Endothelial cell of umbilical vein (primary cell): ENCODE measurements at regions not wholly inside any gene's neighbourhood (a gene's known extent, or its start where the extent isn't known, plus 50 kb on each side); places are given as distances from the start of the nearest gene placed in this dataset.

ENCODE experiments used
- BruUV-seq: library from RNA; stranded (reverse); fragments of 400-500 nt; replicated peaks from 2 replicates; lab custom pipeline; 2021; lab: Mats Ljungman, UMichigan
- CTCF ChIA-PET: fragments of 300-600, 350-600 bp; sonication (Branson Sonifier 250); formaldehyde crosslinking; loops from one replicate; lab custom pipeline; 2021; ENCODE audit warnings: antibody characterized with exemption, inconsistent platforms; lab: Charles Lee
- POLR2A ChIA-PET: fragments of 300-600, 350-600 bp; sonication (Branson Sonifier 250); formaldehyde crosslinking; loops from one replicate; lab custom pipeline; 2021; ENCODE audit warnings: antibody characterized with exemption, inconsistent platforms; lab: Charles Lee
- DNase-seq: peaks from one replicate; pipeline ENCODE4 v3.0.0-alpha.2; 2011; ENCODE audit warnings: low read depth, low spot score
- FAIRE-seq: peaks from 2 replicates; lab custom pipeline; 2011; peaks lifted over from hg19 to GRCh38; lab: Jason Lieb, UNC
- H2AFZ ChIP-seq: 2 replicates; pipeline ENCODE4 v1.6.0; 2012; ENCODE audit warnings: low read depth, low read length, control low read depth, inconsistent platforms
- H3K27ac ChIP-seq: 2 replicates; pipeline ENCODE4 v1.5.1; 2011; ENCODE audit warnings: low read depth, mild to moderate bottlenecking, control low read depth, low read length, moderate library complexity; ENCODE audit not compliant: insufficient read depth
- H3K27me3 ChIP-seq, 2 experiments: 2 replicates each; pipeline versions ENCODE4 v1.6.0 to v1.6.1; 2011; ENCODE audit warnings: low read length in 2 of 2, mixed read lengths in 1 of 2; ENCODE audit not compliant: control insufficient read depth in 2 of 2, insufficient read depth in 2 of 2
- H3K36me3 ChIP-seq, 2 experiments: 2 replicates in 1 of 2; 3 replicates in 1 of 2; pipeline ENCODE4 v1.5.1; 2011; ENCODE audit warnings: low read length in 2 of 2, mild to moderate bottlenecking in 1 of 2, moderate library complexity in 1 of 2; ENCODE audit not compliant: control insufficient read depth in 2 of 2, insufficient read depth in 2 of 2; ENCODE audit errors: extremely low read depth in 1 of 2
- H3K4me1 ChIP-seq: 3 replicates; pipeline ENCODE4 v1.5.1; 2011; ENCODE audit warnings: mild to moderate bottlenecking, low read length; ENCODE audit not compliant: control insufficient read depth, insufficient read depth; ENCODE audit errors: extremely low read depth
- H3K4me2 ChIP-seq: 2 replicates; pipeline ENCODE4 v1.6.1; 2011; ENCODE audit warnings: low read length, control low read depth, mixed read lengths; ENCODE audit not compliant: insufficient read depth
- H3K4me3 ChIP-seq, 3 experiments: fragments of 200-600 bp in 1 of 3; sonication (generic), shearing (Covaris generic) in 1 of 3; replicated peaks in 1 of 3; 2 replicates each; pipeline ENCODE4 v1.5.1; 2011 to 2016; ENCODE audit warnings: control low read depth in 3 of 3, low read length in 3 of 3, mild to moderate bottlenecking in 2 of 3, inconsistent platforms in 1 of 3, low read depth in 1 of 3, moderate library complexity in 1 of 3; ENCODE audit not compliant: insufficient read depth in 1 of 3
- H3K79me2 ChIP-seq: 2 replicates; pipeline ENCODE4 v1.6.0; 2012; ENCODE audit warnings: low read length, inconsistent platforms; ENCODE audit not compliant: control insufficient read depth, insufficient read depth
- H3K9ac ChIP-seq: replicated peaks from 2 replicates; pipeline ENCODE3; 2011; ENCODE audit warnings: low read length, control low read depth; ENCODE audit not compliant: insufficient read depth; ENCODE audit errors: extremely low read depth
- H3K9me1 ChIP-seq: replicated peaks from 3 replicates; pipeline ENCODE4 v1.6.0; 2011; ENCODE audit warnings: mild to moderate bottlenecking, low read length; ENCODE audit not compliant: control insufficient read depth, insufficient read depth; ENCODE audit errors: extremely low read depth
- H3K9me3 ChIP-seq: replicated peaks from 2 replicates; pipeline ENCODE4 v1.5.1; 2012; ENCODE audit warnings: low read length, inconsistent platforms; ENCODE audit not compliant: control insufficient read depth, insufficient read depth
- H4K20me1 ChIP-seq: replicated peaks from 2 replicates; pipeline ENCODE3; 2011; ENCODE audit warnings: mild to moderate bottlenecking, low read length; ENCODE audit not compliant: control insufficient read depth, insufficient read depth; ENCODE audit errors: extremely low read depth
- EZH2 ChIP-seq: IDR thresholded peaks from 2 replicates; pipeline ENCODE4 v1.6.1; 2012; ENCODE audit warnings: borderline replicate concordance, low read depth, mild to moderate bottlenecking, moderate library complexity, low read length, inconsistent platforms; ENCODE audit not compliant: severe bottlenecking
- FOS ChIP-seq: IDR thresholded peaks from 2 replicates; pipeline ENCODE4 v1.6.1; 2011; ENCODE audit warnings: mild to moderate bottlenecking, low read length, moderate library complexity, borderline replicate concordance; ENCODE audit not compliant: insufficient read depth
- JUN ChIP-seq: IDR thresholded peaks from 2 replicates; pipeline ENCODE4 v1.6.1; 2011; ENCODE audit warnings: borderline replicate concordance, low read depth; ENCODE audit not compliant: insufficient read length, insufficient read depth
- POLR2A ChIP-seq: IDR thresholded peaks from 2 replicates; pipeline ENCODE4 v1.6.1; 2012; ENCODE audit warnings: low read depth, mild to moderate bottlenecking, control low read depth, low read length
- POLR2AphosphoS5 ChIP-seq: IDR thresholded peaks from 2 replicates; pipeline ENCODE4 v1.6.1; 2012; ENCODE audit warnings: low read depth, mild to moderate bottlenecking, control low read depth, low read length, moderate library complexity; ENCODE audit not compliant: insufficient read depth
- dilution Hi-C: fragments of 300-500 bp; cut with MboI; formaldehyde crosslinking; loops from one replicate; pipeline ENCODE4 v1.15.0; 2019; ENCODE audit warnings: low sequenced_read_pairs; ENCODE audit not compliant: extremely low pct_ligation_motif_present
- intact Hi-C: fragments of 100-400 bp; cut with micrococcal nuclease; formaldehyde crosslinking; loops from one replicate; pipeline ENCODE4 v1.10.0; 2022
- TF ChIP-seq, protein P1 (sequence below), 2 donors: IDR thresholded peaks; 1 replicate in 1 of 2; 2 replicates in 1 of 2; pipeline ENCODE4 v1.5.1; 2011; ENCODE audit warnings: low read length in 2 of 2, mild to moderate bottlenecking in 2 of 2, moderate library complexity in 2 of 2, control low read depth in 1 of 2, inconsistent platforms in 1 of 2, low read depth in 1 of 2; ENCODE audit not compliant: insufficient read depth in 1 of 2; ENCODE audit errors: extremely low read depth in 1 of 2
- TF ChIP-seq, protein P2 (sequence below): IDR thresholded peaks from 2 replicates; pipeline ENCODE4 v1.6.1; 2011; ENCODE audit not compliant: insufficient read depth, insufficient read length

- ChIA-PET POLR2A (no interaction called here), CTCF (interaction anchor here (1.1 kb wide), 1 partner anchor 9 kb away, joined by 3 read pairs; no protein-coding TSS in a partner anchor)
- no peak for FAIRE-seq
- peaks cover 7% of the 10 kb centered on the region for H3K4me1 ChIP-seq
- H3K9me3 ChIP-seq, result no peaks in the 10 kb centered on the region
- H3K4me3 ChIP-seq, result no peak overlapping the region
- no peak overlapping the region for H2AFZ ChIP-seq
- no peak for TF ChIP-seq EZH2
- TF ChIP-seq FOS, result no peak
- TF ChIP-seq JUN, result no peak
- no peak for TF ChIP-seq POLR2AphosphoS5
- no peak for TF ChIP-seq POLR2A
- TF ChIP-seq, protein P1, sequence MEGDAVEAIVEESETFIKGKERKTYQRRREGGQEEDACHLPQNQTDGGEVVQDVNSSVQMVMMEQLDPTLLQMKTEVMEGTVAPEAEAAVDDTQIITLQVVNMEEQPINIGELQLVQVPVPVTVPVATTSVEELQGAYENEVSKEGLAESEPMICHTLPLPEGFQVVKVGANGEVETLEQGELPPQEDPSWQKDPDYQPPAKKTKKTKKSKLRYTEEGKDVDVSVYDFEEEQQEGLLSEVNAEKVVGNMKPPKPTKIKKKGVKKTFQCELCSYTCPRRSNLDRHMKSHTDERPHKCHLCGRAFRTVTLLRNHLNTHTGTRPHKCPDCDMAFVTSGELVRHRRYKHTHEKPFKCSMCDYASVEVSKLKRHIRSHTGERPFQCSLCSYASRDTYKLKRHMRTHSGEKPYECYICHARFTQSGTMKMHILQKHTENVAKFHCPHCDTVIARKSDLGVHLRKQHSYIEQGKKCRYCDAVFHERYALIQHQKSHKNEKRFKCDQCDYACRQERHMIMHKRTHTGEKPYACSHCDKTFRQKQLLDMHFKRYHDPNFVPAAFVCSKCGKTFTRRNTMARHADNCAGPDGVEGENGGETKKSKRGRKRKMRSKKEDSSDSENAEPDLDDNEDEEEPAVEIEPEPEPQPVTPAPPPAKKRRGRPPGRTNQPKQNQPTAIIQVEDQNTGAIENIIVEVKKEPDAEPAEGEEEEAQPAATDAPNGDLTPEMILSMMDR (IDR thresholded peaks at IDR 0.05; ENCODE audit: extremely low read depth in 1 of 2, insufficient read depth in 1 of 2, low read depth in 1 of 2, low read length in 2 of 2), result no peak
- TF ChIP-seq, protein P2, sequence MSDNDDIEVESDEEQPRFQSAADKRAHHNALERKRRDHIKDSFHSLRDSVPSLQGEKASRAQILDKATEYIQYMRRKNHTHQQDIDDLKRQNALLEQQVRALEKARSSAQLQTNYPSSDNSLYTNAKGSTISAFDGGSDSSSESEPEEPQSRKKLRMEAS, result no peak
- H3K79me2 ChIP-seq, result no peaks in the 10 kb centered on the region
- H3K9ac ChIP-seq, result no peak overlapping the region
- dilution Hi-C loops (no loop called here), intact Hi-C loops (no loop called here)
- H3K9me1 ChIP-seq, result no peaks in the 10 kb centered on the region
- peaks cover 0 to 2% of the 10 kb centered on the region in 2 experiments for H3K27me3 ChIP-seq
- DNase-seq, result no peak
- H3K27ac ChIP-seq, result no peak overlapping the region
- H4K20me1 ChIP-seq, result no peaks in the 10 kb centered on the region
- BruUV-seq, result no TSS peak
- H3K4me2 ChIP-seq, result no peak overlapping the region
- H3K36me3 ChIP-seq, result no peaks in the 10 kb centered on the region
These were observed 320.5 kb downstream of the PHKB start for GRCh38 chr16:47781673-47782072.
